T-helper 1 cell treated with Interleukin-12 subunit alpha and Interleukin-12 subunit beta and Interleukin-4 antibody, amounts not matched to agents 30 ng/mL and 1 ng/mL, for 36 hours (primary cell): ENCODE measurements at regions not wholly inside any gene's neighbourhood (a gene's known extent, or its start where the extent isn't known, plus 50 kb on each side); places are given as distances from the start of the nearest gene placed in this dataset.
"Not testable (repeated sequence)": the region's sequence is repeated elsewhere in the genome, so short reads cannot be mapped to it uniquely, and the experiment has no call there.

Experiments used
- intact Hi-C: fragments of 100-400 bp; cut with micrococcal nuclease; formaldehyde crosslinking; loops from one replicate; pipeline ENCODE4 v1.15.1; 2024

DNA sequence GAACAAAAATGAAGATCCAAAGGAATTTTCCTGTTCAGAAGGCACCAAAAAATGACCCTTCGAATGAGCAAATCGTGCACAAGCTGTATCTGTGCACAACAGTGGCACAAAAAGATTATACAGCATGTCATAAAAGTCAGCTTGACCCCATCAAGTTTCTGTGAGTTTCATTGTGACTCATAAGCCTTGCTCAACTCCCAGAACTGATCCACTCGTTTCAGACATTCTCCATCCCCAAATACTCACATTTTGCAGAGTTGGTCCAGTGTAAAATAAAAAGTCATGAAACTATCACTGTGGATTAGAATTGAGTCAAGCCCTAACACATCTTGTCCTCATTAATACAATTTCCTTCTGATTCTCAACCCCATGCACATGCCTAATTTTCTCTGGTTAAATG is 174.7 kb upstream of the PKN2 start:
- intact Hi-C loops, result no loop called here

- intact Hi-C loops, result no loop called here
Measured at GRCh38 chr1:88514544-88515060, 169.5 kb upstream of the PKN2 start.

DNA sequence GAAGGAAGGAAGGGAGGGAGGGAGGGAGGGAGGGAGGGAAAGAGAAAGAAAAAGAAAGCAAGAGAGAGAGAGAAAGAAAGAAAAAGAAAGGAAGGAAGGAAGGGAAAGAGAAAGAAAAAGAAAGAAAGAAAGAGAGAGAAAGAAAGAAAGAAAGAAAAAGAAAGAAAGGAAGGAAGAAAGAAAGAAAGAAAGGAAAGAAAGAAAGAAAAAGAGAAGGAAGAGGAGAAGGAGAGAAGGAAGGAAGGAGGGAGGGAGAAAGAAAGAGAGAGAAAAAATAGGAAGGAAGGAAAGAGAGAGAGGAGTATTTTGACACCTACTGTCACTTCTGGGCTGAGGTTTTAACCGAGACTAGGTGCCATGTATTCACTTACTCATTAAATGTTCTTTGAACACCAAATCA is 166.6 kb upstream of the PKN2 start:
- intact Hi-C loops, result not testable (repeated sequence)

- intact Hi-C loops, result no loop called here
Measured at GRCh38 chr1:88519156-88519555, 164.9 kb upstream of the PKN2 start.

DNA sequence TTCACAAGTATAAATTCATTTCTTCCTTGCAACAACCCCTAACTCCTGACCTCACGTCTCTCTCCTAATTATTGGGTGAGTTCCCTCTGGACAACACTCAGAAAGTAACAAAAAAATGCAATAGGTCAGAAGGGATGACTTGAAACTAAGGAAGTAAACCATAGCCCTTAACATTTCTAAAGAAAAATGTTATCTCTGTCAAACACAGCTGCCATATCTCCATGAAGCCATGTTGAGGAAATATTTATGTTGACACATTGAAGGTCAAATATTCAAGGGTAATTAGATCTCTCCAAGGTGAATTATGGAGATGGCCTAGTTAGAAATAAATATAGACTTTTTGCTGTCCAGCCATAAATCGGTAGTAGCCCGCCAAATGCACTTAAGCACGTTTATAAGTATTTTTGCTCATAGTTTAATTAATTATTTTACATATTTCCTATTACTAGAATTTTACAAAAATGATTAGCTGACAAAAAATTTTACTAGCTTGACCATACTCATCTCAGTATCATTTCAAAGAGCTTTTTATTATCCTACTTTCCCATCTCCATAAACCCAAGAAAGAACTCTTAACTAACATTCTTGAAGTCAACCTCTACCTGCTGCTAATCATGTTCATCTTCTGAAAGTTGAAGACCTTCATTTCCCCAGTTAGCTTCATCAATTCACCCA is 160.1 kb upstream of the PKN2 start:
- intact Hi-C loops, result no loop called here

DNA sequence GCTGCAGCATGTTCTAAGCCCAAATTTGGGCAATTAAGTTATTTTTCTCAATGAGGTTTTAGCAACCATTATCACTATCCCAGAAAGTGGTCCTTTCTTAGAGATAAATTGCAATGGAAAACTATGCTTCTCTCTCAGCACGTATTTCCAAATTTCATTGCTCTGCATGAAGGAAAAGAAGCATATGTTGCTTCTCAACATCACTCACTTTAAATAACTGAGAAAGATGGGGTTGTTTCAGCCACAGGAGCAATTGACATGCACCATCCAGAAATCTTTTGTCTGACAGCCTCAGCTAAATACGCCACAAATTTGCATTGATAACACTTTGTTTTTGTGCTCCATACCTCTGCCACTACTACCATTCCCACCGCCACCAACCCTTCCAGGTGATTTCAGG is 157.6 kb upstream of the PKN2 start:
- intact Hi-C loops, result no loop called here

DNA sequence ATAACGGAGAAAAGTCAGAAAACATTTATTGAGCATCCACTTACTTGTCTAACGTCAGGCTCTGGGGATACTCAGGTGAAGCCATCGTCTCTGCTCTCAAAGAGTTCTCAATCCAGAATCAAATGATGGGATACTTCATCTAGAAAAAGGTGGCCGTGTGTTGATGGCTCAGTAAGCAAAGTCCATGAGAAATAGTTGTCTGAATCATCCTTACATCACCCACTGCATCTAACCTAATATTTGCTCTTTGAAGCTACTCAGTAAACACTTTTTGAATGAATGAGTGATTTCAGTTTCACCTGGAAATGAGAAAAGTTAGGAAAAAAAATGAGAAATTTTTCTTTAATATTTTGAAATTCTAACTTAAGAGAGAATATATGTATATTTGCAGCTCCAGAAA is 155.3 kb upstream of the PKN2 start:
- intact Hi-C loops, result no loop called here

DNA sequence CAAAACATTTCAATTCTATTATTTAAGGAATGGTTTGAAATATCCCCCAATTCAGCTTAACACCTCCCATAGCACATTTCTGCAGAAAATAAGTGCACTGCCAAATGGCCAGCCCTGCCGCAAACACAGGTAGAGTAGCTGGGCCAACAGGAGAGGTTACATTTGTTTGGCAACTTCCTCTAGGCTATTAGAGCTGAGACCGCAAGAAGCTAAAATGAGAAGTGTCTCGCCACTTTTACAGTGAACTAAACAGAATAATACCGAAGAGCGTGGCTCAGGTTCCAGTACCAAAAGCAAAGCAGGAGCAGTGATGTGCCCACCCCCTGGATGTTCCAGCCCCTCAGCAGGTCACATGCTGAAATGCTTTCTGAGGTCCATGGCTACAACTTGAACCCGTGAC is 154.5 kb upstream of the PKN2 start:
- intact Hi-C loops, result no loop called here

DNA sequence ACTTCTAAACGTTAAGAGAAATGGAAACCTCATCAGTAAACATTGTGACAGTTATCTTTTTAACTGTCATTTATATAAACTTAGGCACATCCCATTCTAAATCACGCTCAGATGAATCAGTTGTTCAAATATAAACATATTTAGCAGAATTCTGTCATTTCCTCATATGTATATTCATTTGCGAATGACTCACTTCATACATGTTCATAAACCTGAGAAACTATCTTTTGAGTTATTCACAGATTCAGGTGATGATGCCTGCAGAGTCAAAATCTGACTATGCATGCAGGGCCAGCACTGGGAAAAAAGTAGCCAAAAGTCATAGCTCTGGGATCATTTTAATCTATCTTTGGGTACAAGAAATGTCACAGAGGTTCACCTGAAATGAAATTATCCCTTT is 153.8 kb upstream of the PKN2 start:
- intact Hi-C loops, result no loop called here

DNA sequence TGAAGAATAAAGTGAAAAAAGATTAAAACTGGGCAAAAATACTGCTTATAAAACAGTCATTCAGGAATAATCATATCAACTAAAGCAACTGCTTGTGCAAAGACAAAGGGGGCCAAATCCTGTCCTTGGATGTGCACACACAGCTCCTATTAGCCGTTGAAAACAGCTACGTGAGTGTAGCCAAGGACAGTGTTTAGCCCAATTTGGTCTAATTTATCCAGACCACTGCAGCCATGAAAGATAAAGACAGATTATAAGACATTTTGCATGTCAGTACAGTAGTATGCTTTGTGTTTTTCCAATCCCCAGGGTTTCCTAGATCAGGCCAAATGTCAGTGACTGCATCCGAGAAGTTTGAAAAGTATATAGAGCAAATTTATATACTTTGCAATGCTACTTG is 146.3 kb upstream of the PKN2 start:
- intact Hi-C loops, result no loop called here

DNA sequence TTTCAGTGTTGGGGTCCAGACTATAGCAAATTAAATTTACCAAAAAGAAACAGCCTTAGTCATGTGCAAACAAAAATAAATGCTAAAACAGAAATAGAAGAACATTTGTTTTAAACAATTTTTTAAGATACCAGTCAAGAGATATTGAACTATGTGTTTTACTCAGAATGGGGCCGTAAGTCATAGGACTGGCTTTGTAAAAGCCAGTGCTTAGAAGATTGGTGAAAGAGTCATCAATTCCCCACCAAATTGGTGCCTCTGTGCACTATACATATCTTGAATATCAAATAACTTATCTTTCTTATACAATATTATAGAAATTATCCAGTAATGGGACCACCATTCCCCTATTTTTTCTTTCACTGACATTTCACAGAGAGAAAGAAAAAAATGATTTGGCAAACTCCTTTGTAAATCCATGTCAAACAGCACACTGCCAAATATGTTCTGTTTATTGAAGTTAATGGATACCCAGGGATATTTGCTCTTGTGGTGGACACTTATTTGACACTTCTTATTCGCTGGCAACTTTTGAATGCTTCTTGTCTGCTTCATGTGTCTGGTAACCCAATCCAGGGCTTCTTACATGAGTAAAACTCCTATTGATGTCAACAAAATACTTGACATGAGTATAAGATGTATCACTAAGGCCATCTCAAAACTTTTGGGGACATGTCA is 145.7 kb upstream of the PKN2 start:
- intact Hi-C loops, result no loop called here

DNA sequence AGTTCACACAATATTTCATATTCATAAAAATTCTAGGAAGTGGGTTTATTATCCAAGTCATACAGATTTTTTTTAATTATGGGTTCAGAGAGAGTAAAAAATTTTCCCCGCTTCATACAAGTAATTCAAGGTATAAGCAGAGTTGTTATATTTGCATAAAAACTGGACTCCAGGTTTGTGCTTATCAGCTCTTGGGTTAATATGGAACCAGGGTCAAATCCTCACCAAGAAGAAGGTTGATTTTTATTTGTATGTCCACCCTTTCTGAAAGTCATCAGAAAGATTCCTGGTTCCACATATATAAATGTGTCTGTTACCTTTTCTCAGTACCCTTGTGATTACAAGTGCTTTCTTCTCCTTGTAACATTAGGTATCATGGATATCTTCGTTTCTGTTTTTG is 143.8 kb upstream of the PKN2 start:
- intact Hi-C loops, result no loop called here

- intact Hi-C loops, result no loop called here
Measured at GRCh38 chr1:88541596-88541995, 142.5 kb upstream of the PKN2 start.

- intact Hi-C loops, result no loop called here
Measured at GRCh38 chr1:88544195-88544594, 139.9 kb upstream of the PKN2 start.

DNA sequence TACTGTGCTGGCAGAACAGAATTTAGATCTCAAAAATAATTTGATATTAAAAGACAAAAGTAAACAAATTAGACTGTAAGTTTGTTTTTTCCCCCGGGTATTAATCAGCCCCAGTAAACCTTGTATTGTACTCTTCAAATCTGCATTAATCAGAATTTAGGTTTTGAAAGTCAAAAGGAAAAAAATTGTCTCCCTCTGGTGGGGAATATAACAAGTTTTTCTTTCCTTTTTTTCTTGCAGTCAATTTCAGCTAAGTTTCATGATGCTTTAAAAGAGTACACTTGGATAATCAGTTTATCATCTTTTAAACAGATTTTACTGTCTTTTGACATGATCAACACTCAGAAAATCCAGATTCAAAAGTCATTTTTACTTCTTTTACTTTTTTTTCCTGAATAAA is 134.5 kb upstream of the PKN2 start:
- intact Hi-C loops, result loop anchor here (1.0 kb wide), 1 partner anchor 368 kb away; no protein-coding TSS in a partner anchor

GRCh38 chr1:88552226-88552625 is 131.8 kb upstream of the PKN2 start:
- intact Hi-C loops, result no loop called here

DNA sequence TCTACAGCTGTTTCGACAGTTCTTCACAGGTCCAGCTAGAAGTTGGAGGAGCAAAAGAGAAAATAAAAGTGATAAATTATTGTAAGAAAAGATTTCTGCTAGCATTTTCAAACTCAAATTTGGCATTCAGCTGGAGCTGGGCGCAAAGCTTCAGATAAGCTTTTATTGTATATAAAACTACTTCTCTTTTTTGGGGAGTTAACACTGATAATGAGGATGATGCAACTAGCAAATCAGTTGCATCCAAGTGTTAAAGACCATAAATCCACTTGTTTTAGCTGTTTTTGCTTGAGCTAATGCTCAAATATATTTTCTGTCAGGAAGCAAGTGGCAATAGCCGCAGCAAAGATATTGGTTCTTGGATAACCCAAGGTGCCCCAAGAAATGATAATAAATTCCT is 127.1 kb upstream of the PKN2 start:
- intact Hi-C loops, result no loop called here

- intact Hi-C loops, result no loop called here
Measured at GRCh38 chr1:88560621-88561020, 123.5 kb upstream of the PKN2 start.

DNA sequence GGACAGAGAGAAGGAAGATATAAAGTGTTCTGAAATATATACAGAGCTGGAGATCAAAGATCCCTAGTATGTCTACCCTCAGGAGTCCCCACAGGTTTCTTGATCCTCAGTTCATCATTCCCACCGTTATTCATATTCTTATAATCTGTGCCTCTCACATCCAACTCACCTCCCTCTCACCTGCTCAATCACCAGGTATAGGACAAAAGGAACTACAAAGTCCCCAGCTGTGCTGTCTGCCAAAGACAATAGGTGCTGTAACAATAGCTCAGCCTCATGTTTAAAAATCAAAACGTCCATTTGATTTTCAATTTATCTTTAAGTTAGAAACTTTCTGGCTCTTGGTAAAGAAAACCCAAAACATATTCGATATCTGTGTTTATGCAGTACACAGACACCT is 121.1 kb upstream of the PKN2 start:
- intact Hi-C loops, result no loop called here

GRCh38 chr1:88566615-88567387 is 117.3 kb upstream of the PKN2 start:
- intact Hi-C loops, result no loop called here

DNA sequence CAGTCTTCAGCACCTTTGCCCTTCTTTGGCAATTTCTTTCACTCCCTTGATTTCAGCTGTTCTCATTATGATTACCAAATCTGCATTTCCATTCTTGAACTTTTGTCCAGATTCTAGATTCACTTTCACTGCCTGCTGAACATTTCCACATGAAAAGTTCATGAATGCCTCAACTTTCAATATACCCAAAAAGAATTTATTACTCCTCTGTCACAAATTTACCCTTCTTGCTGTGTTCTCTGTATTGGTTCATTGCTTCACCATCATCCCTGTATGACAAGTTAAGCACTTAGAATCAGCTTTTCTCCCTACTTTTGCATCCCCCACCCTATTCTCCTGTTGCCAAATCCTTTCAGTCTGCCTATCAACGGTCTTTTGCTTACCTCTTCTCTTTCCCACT is 112.6 kb upstream of the PKN2 start:
- intact Hi-C loops, result no loop called here

DNA sequence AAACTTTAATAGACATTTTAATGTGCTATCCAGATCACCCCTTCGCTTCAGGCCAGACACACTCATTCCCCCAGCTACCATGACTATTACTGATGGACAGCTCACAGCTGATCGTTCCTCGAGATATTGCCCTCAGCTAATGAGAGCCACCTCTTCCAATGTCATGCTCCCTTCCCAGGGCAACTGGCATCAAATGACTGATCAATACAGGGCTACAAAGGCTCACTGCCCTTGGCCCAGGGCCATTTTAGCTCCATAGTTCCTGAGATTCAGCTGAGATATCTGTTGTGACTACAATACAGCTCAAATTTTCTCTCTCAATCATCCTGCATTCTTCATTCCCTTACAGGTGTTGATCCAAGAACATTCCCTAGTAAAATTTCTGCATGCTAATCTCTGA is 104.5 kb upstream of the PKN2 start:
- intact Hi-C loops, result no loop called here
